GM12892 (cell line): ENCODE measurements at regions not wholly inside any gene's neighbourhood (a gene's known extent, or its start where the extent isn't known, plus 50 kb on each side); places are given as distances from the start of the nearest gene placed in this dataset.

Source experiments
- DNase-seq: peaks from one replicate; pipeline ENCODE4 v3.0.0; 2011; ENCODE audit not compliant: insufficient read length
- FAIRE-seq: peaks from 2 replicates; lab custom pipeline; 2011; peaks lifted over from hg19 to GRCh38; lab: Jason Lieb, UNC
- POLR2A ChIP-seq: IDR thresholded peaks from 2 replicates; pipeline ENCODE4 v1.6.1; 2011; ENCODE audit warnings: low read depth, low read length, control low read depth
- POLR2AphosphoS5 ChIP-seq: IDR thresholded peaks from 2 replicates; pipeline ENCODE4 v1.6.1; 2011; ENCODE audit warnings: low read depth, low read length, control low read depth
- TAF1 ChIP-seq: IDR thresholded peaks from 2 replicates; pipeline ENCODE4 v1.6.1; 2011; ENCODE audit warnings: low read depth, mild to moderate bottlenecking, control low read depth, low read length, borderline replicate concordance

GRCh38 chr10:75292794-75293445 lies 57.2 kb upstream of the COMTD1 start:
- FAIRE-seq: no peak
- TF ChIP-seq POLR2AphosphoS5: no peak
- no peak for TF ChIP-seq POLR2A
- TF ChIP-seq TAF1: no peak
- DNase-seq: no peak

GRCh38 chr10:75291805-75292204 lies 56.0 kb upstream of the COMTD1 start:
- FAIRE-seq (no peak), DNase-seq (no peak)
- TF ChIP-seq POLR2AphosphoS5: no peak
- TF ChIP-seq POLR2A: no peak
- TF ChIP-seq TAF1: no peak

- no peak for DNase-seq
- no peak for FAIRE-seq
- TF ChIP-seq TAF1: no peak
- TF ChIP-seq POLR2A: no peak
Observed at GRCh38 chr10:75288140-75288711, 52.5 kb upstream of the COMTD1 start.

GRCh38 chr10:75287697-75288096 lies 51.9 kb upstream of the COMTD1 start:
- TF ChIP-seq TAF1: no peak
- no peak for TF ChIP-seq POLR2AphosphoS5
- TF ChIP-seq POLR2A: no peak
- DNase-seq: no peak
- no peak for FAIRE-seq

- no peak for FAIRE-seq
- TF ChIP-seq POLR2A (no peak), POLR2AphosphoS5 (no peak), TAF1 (no peak)
- no peak for DNase-seq
Observed at GRCh38 chr10:75286901-75287300, 51.1 kb upstream of the COMTD1 start.
